HEK293T (cell line): ENCODE measurements at regions not wholly inside any gene's neighbourhood (a gene's known extent, or its start where the extent isn't known, plus 50 kb on each side); places are given as distances from the start of the nearest gene placed in this dataset.

ENCODE experiments used
- CTCF ChIA-PET: fragments of 350-600 bp; formaldehyde crosslinking; extraction: SDS; loops from one replicate; lab custom pipeline; 2021; ENCODE audit warnings: antibody characterized with exemption, inconsistent platforms; lab: Yijun Ruan, JAX
- POLR2A ChIA-PET: fragments of 350-600 bp; formaldehyde crosslinking; extraction: SDS; loops from one replicate; lab custom pipeline; 2020; ENCODE audit warnings: antibody characterized with exemption, inconsistent platforms; lab: Yijun Ruan, JAX
- DNase-seq: peaks from one replicate; pipeline ENCODE4 v3.0.0; 2012; ENCODE audit warnings: mixed read lengths; ENCODE audit errors: extremely low spot score
- ARNT ChIP-seq: fragments of 450-650 bp; IDR thresholded peaks from 2 replicates; pipeline ENCODE4 v1.6.1; 2017; ENCODE audit warnings: mild to moderate bottlenecking
- BHLHE40 ChIP-seq: fragments of 450-650 bp; IDR thresholded peaks from 2 replicates; pipeline ENCODE4 v1.6.1; 2016; ENCODE audit warnings: mild to moderate bottlenecking, moderate library complexity, borderline replicate concordance
- CTBP1 ChIP-seq: fragments of 450-650 bp; IDR thresholded peaks from 2 replicates; pipeline ENCODE4 v1.6.1; 2016; ENCODE audit warnings: borderline replicate concordance
- ELF4 ChIP-seq: fragments of 450-650 bp; IDR thresholded peaks from 2 replicates; pipeline ENCODE4 v1.6.1; 2017; ENCODE audit warnings: antibody characterized with exemption
- FOXA1 ChIP-seq: fragments of 450-650 bp; IDR thresholded peaks from 2 replicates; pipeline ENCODE4 v1.6.1; 2016; ENCODE audit warnings: mild to moderate bottlenecking
- FOXK2 ChIP-seq: fragments of 450-650 bp; IDR thresholded peaks from 2 replicates; pipeline ENCODE4 v1.6.1; 2016; ENCODE audit warnings: mild to moderate bottlenecking
- FOXM1 ChIP-seq: fragments of 450-650 bp; IDR thresholded peaks from 2 replicates; pipeline ENCODE4 v1.6.1; 2017; ENCODE audit warnings: mild to moderate bottlenecking, borderline replicate concordance
- HDGF ChIP-seq: fragments of 450-650 bp; IDR thresholded peaks from 2 replicates; pipeline ENCODE4 v1.6.1; 2017; ENCODE audit warnings: antibody characterized with exemption, borderline replicate concordance
- L3MBTL2 ChIP-seq: fragments of 450-650 bp; conservative IDR thresholded peaks from 2 replicates; pipeline ENCODE4 v1.6.1; 2016; ENCODE audit warnings: mild to moderate bottlenecking
- LEF1 ChIP-seq: fragments of 450-650 bp; IDR thresholded peaks from 2 replicates; pipeline ENCODE4 v1.6.1; 2017; ENCODE audit warnings: mild to moderate bottlenecking, borderline replicate concordance
- NFRKB ChIP-seq: fragments of 450-650 bp; IDR thresholded peaks from 2 replicates; pipeline ENCODE4 v1.6.1; 2016; ENCODE audit warnings: mild to moderate bottlenecking, moderate library complexity
- SP1 ChIP-seq: fragments of 450-650 bp; IDR thresholded peaks from 2 replicates; pipeline ENCODE4 v1.6.1; 2017
- SUZ12 ChIP-seq: fragments of 450-650 bp; IDR thresholded peaks from 2 replicates; pipeline ENCODE4 v1.6.1; 2016; ENCODE audit warnings: mild to moderate bottlenecking
- TARDBP ChIP-seq: fragments of 450-650 bp; IDR thresholded peaks from 2 replicates; pipeline ENCODE4 v1.6.1; 2016
- ZNF384 ChIP-seq: fragments of 450-650 bp; IDR thresholded peaks from 2 replicates; pipeline ENCODE4 v1.6.1; 2016
- TF ChIP-seq, protein P1 (sequence below): fragments of 450-650 bp; IDR thresholded peaks from 2 replicates; pipeline ENCODE4 v1.6.1; 2016

DNA sequence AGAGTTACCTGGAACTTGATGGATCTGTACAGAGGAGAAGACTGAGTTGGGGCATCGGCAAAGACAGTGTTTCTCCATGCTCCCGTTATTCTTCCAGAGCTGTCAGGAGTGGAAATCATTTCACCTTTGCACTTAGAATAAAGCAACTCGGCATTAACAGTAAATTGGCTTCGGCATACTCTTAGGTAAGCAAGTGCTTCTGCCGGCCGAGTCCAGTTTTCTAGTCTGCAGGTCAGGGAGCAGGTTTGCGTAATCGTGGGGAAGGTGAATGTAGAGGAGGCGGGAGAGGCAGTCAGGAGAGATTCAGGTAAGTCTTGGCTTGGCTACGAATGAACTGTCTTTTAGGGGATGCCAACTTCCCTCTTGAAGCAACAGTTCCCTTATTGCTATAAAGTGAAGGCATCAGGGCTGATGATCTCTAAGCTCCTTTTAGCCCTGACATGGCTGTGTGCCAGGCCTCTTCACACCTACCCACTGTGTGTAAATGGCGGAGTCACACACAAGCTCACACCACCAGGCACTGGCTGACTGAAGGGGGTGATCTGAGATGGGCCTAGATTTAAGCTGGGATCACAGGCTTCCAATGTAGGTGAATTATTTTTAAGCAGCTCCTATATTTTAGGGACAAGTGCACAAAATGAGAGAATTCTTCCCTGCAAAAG lies 127.1 kb downstream of the GATA3 start:
- CTCF ChIA-PET, result no interaction called here
- POLR2A ChIA-PET, result no interaction called here
- no peak for DNase-seq
- TF ChIP-seq ZNF384 (no peak), L3MBTL2 (no peak), CTBP1 (no peak), TARDBP (no peak), SP1 (no peak), FOXA1 (no peak), LEF1 (no peak), HDGF (no peak), NFRKB (no peak)
- TF ChIP-seq, protein P1, sequence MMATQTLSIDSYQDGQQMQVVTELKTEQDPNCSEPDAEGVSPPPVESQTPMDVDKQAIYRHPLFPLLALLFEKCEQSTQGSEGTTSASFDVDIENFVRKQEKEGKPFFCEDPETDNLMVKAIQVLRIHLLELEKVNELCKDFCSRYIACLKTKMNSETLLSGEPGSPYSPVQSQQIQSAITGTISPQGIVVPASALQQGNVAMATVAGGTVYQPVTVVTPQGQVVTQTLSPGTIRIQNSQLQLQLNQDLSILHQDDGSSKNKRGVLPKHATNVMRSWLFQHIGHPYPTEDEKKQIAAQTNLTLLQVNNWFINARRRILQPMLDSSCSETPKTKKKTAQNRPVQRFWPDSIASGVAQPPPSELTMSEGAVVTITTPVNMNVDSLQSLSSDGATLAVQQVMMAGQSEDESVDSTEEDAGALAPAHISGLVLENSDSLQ, result no peak

- DNase-seq, result no peak
- TF ChIP-seq, protein P1, result no peak
- TF ChIP-seq ARNT, result no peak
- no peak for TF ChIP-seq L3MBTL2
- no peak for TF ChIP-seq SUZ12
- no peak for TF ChIP-seq ZNF384
- TF ChIP-seq FOXA1, result no peak
- no peak for TF ChIP-seq FOXM1
- POLR2A ChIA-PET, result no interaction called here
- CTCF ChIA-PET, result no interaction called here
These were observed 128.3 kb downstream of the GATA3 start for GRCh38 chr10:8182806-8183205.

- TF ChIP-seq, protein P1, result no peak
- TF ChIP-seq L3MBTL2 (no peak), CTBP1 (no peak), SUZ12 (no peak), NFRKB (no peak), LEF1 (no peak), BHLHE40 (no peak), FOXA1 (no peak), TARDBP (no peak), ZNF384 (no peak), FOXK2 (no peak), SP1 (no peak), ELF4 (no peak)
- ChIA-PET CTCF (interaction anchor here (0.6 kb wide), 1 partner anchor 1736 kb away, joined by 3 read pairs; no protein-coding TSS in a partner anchor), POLR2A (no interaction called here)
- no peak for DNase-seq
These were observed 128.8 kb downstream of the GATA3 start for GRCh38 chr10:8183241-8183704.

- DNase-seq, result no peak
- TF ChIP-seq, protein P1, result no peak
- TF ChIP-seq TARDBP, result no peak
- no peak for TF ChIP-seq BHLHE40
- no peak for TF ChIP-seq ARNT
- no peak for TF ChIP-seq SP1
- no peak for TF ChIP-seq SUZ12
- TF ChIP-seq NFRKB, result no peak
- no peak for TF ChIP-seq FOXK2
- no peak for TF ChIP-seq L3MBTL2
- TF ChIP-seq CTBP1, result no peak
- no peak for TF ChIP-seq FOXA1
- no peak for TF ChIP-seq HDGF
- no peak for TF ChIP-seq ZNF384
- no peak for TF ChIP-seq FOXM1
- no peak for TF ChIP-seq ELF4
- no peak for TF ChIP-seq LEF1
- POLR2A ChIA-PET, result no interaction called here
- CTCF ChIA-PET, result no interaction called here
These were observed 132.7 kb downstream of the GATA3 start for GRCh38 chr10:8187171-8187666.

DNA sequence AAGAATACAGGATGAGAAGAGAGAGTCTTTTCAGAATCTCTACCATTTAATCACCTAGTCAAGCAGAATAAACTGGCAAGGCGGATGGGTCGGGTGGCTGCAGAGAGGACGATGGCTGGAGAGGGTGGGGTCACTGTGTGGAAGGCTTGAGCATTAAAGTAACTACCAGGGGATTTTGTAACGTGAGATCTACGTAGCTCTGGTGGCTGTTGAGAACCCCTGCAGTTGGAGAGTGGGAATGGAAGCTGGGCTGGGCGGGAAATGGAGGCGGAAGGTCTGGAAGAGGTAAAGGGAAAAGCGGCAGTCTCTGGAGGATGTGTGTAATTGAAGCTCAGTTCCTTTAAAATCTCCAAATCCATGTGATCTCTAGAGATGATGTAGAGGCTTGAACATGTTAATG lies 135.0 kb downstream of the GATA3 start:
- DNase-seq, result no peak
- CTCF ChIA-PET, result no interaction called here
- TF ChIP-seq TARDBP (no peak), L3MBTL2 (no peak), LEF1 (no peak), FOXM1 (no peak), HDGF (no peak), ARNT (no peak), FOXA1 (no peak), NFRKB (no peak), SP1 (no peak)
- POLR2A ChIA-PET, result no interaction called here

- DNase-seq, result no peak
- ChIA-PET POLR2A (no interaction called here), CTCF (no interaction called here)
- TF ChIP-seq FOXM1 (no peak), FOXK2 (no peak), FOXA1 (no peak), SP1 (no peak), HDGF (no peak), BHLHE40 (no peak), ZNF384 (no peak), SUZ12 (no peak), L3MBTL2 (no peak), LEF1 (no peak), NFRKB (no peak), CTBP1 (no peak), ELF4 (no peak), ARNT (no peak)
- TF ChIP-seq, protein P1, result no peak
These were observed 137.8 kb downstream of the GATA3 start for GRCh38 chr10:8192301-8192700.
